Activated CD8-positive, alpha-beta memory T cell treated with anti-CD3 and anti-CD28 coated beads for 24 hours (primary cell): ENCODE measurements at regions not wholly inside any gene's neighbourhood (a gene's known extent, or its start where the extent isn't known, plus 50 kb on each side); places are given as distances from the start of the nearest gene placed in this dataset.
"Not testable (repeated sequence)": the region's sequence is repeated elsewhere in the genome, so short reads cannot be mapped to it uniquely, and the experiment has no call there.

Experiments used
- DNase-seq: peaks from one replicate; pipeline ENCODE4 v3.0.0-alpha.2; 2020

DNA sequence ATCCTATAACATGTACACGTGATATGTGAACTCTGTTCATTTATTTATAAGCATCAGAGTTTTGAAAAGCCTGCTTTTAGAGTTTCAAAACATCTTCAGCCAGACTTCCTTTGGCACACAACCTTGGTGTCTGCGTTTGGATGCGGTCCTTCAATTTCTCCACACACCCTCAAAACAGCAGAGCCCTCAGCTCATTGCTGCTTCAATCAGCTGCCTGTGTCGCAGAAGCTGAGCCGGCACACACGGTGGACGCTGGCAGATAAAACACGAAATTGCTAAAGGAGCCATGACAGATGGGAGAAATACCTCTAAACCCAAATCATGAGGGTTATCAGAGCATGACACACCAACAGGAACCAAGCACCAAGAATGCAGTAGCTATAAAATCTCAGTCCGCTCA, 396.4 kb upstream of the AKR1E2 start:
- no peak for DNase-seq

DNA sequence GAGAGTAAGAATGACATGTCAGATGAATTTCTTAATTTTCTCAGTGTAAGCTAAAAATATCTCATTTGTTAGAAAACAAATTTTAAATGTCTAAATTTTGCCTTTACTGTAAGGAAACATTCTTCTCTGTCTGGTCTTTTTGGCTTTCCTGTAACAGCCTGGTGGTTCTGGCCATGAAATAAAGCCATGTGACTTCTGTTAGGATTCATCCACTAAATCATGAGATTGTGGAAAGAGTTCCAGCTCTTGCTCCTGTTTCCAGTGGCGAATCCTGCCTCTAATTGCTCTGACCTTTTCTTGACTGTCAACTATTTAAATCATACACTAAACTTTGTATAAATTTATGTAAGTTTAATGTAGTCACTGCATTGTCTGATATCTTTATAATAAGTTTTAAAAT, 398.5 kb upstream of the AKR1E2 start:
- DNase-seq = no peak

DNA sequence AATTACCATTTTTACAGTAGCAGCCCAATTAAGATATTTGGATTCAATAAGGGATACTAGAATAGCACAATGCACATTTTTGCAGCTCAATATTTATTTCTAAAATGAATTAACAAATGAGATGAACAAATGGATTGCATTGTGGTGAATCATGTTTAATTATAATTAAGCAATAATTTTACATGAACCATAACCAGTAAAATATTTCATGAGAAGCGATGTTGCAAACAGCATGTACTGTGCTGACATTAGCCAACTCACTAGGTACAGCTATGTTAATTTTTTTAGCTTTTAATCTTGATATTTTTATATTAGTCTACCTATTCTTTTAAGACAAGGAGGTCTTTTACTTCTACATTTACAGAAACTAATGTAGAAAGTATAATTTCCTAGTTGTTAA, 399.1 kb upstream of the AKR1E2 start:
- DNase-seq = no peak

DNA sequence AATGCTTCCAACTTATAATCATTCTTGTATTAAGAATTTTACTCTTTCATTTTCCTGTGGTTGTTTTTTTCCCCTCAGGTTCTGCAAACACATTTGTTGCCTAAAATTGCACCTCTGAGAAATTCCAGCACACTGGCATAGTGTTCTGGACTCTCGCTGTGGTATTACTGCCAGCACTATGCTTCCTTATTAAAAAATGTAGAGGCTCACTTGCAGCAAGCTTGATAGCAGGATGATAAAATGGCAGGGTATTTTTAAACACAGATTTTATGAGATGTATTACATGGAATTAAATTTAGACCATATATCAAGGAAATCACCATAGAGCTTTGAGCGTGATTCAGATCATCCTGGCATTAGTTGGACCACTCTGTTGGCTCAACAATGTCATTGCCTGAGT, 416.7 kb upstream of the AKR1E2 start:
- DNase-seq = no peak

GRCh38 chr10:4407783-4408182, 418.2 kb upstream of the AKR1E2 start:
- DNase-seq = no peak

GRCh38 chr10:4405828-4406227, 420.2 kb upstream of the AKR1E2 start:
- no peak for DNase-seq

- no peak for DNase-seq
Observed at GRCh38 chr10:4403638-4404252, 422.3 kb upstream of the AKR1E2 start.

DNA sequence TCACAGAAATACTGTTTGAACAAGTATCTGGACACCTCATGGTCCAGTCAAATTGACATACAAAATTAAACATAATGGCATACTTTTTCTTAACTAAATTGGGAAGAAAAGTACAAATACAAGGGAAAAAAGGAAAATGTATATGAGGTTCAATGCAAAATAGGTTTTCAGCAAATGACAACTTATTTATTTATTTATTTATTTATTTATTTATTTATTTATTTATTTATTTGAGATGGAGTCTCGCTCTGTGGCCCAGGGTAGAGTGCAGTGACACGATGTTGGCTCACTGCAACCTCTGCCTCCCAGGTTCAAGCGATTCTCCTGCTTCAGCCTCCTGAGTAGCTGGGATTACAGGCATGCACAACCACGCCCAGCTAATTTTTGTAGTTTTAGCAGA, 424.9 kb upstream of the AKR1E2 start:
- not testable (repeated sequence) for DNase-seq

GRCh38 chr10:4399556-4399955, 426.5 kb upstream of the AKR1E2 start:
- DNase-seq = no peak

- no peak for DNase-seq
Observed at GRCh38 chr10:4398602-4399001, 427.4 kb upstream of the AKR1E2 start.

- DNase-seq = no peak
Observed at GRCh38 chr10:4397337-4397736, 428.7 kb upstream of the AKR1E2 start.

GRCh38 chr10:4396401-4397283, 429.4 kb upstream of the AKR1E2 start:
- DNase-seq = no peak

- no peak for DNase-seq
Observed at GRCh38 chr10:4395731-4396130, 430.3 kb upstream of the AKR1E2 start.

DNA sequence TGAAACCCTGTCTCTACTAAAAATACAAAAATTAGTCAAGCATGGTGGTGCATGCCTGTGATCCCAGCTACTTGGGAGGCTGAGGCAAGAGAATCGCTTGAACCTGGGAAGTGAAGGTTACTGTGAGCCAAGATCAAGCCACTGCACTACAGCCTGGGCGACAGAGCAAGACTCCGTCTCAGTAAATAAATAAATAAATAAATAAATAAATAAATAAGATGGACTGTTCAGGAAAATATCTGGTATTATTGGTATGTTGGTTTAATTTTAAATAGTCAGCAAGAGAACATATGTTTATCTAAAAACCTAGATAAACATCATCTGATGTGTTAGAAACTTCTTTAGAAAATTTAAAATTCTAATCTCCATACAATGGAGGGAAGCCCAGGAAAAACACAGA, 431.6 kb upstream of the AKR1E2 start:
- not testable (repeated sequence) for DNase-seq

GRCh38 chr10:4391683-4392082, 434.3 kb upstream of the AKR1E2 start:
- no peak for DNase-seq

GRCh38 chr10:4390219-4390618, 435.8 kb upstream of the AKR1E2 start:
- DNase-seq = no peak

DNA sequence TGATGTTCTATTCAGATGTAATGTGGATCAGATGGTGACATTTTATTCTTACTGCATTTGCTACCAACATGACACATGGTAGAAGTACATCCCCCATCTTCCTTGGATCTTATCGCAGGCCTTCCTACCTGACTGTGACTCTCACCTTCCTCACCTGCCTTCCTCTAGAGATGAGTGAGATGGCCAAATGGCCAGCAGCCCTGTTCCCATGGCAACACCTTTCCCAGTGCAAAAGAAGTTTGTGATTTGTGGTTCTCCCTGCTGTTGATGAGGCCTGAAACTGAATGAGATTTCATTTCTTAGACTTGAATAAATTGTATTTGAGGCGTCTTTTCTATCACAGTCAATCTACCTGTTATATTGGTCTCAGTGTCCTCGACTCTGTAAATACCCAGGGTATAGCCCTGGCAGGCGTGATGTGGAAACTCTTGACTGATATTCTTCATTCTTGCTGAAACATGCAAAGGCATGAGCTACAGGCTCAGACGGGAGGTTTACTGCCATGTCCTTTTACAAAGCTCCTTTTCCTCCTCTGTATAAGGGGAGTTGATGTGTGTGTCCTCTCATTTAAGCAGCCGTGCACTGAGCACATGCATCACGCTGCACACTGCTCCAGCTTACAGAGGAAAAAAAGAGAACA, 440.7 kb upstream of the AKR1E2 start:
- DNase-seq = no peak

DNA sequence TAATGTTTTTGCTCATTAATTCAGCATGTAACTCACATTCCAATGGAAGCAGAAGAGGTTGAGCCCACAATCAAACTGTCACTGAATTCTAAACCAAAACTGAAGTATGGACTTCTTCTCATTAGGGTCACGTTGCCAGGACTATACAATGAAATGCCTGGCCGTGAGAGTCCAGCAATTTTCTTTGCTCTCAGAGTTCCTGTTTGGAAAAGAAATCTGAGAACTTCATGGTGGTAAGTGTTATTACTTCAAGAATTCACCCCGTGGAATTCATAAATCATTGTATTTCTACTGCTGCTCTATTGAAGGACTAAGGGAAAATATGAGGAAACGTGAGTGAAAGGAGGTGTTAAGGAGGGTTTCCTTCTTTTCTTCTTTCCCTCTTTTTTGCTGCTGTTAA, 441.8 kb upstream of the AKR1E2 start:
- DNase-seq = no peak

- DNase-seq = no peak
Observed at GRCh38 chr10:4383651-4384098, 442.3 kb upstream of the AKR1E2 start.

- DNase-seq = no peak
Observed at GRCh38 chr10:4382811-4383210, 443.2 kb upstream of the AKR1E2 start.

GRCh38 chr10:4373612-4374011, 452.4 kb upstream of the AKR1E2 start:
- no peak for DNase-seq

- DNase-seq = no peak
Observed at GRCh38 chr10:4373098-4373497, 452.9 kb upstream of the AKR1E2 start.

DNA sequence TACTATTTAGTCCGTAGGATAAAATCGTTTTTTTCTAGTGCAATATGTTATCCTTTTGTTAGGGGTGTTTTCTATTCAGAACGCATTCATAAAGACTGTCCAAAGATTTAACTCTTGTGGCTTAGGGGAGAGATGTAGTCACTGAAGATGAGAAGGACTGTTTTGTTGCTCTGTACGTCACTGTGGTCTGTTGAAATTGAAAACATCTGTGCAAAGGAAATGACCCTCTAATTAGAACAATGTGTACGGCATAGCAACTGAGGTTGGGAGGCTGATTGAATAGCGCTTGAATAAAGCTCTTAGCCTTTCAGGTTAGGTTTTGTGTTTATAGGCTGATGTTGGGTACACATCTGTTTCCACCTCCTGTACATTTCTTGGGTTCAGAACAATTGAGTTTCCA, 453.4 kb upstream of the AKR1E2 start:
- DNase-seq = no peak

GRCh38 chr10:4371691-4372295, 454.2 kb upstream of the AKR1E2 start:
- DNase-seq = no peak
